H9 (cell line): ENCODE measurements at regions not wholly inside any gene's neighbourhood (a gene's known extent, or its start where the extent isn't known, plus 50 kb on each side); places are given as distances from the start of the nearest gene placed in this dataset.

ENCODE experiments used
- DNase-seq: peaks from one replicate; pipeline ENCODE4 v3.0.0-alpha.2; 2017
- H2AFZ ChIP-seq: one replicate; pipeline ENCODE4 v1.6.1; 2013; ENCODE audit warnings: mild to moderate bottlenecking, low read length, control low read depth, moderate library complexity
- H2AK5ac ChIP-seq: 2 replicates; pipeline ENCODE4 v1.6.1; 2013; ENCODE audit warnings: low read length, control low read depth, mixed read lengths; ENCODE audit not compliant: insufficient read length
- H2BK120ac ChIP-seq: one replicate; pipeline ENCODE4 v1.6.1; 2013; ENCODE audit warnings: low read depth, mild to moderate bottlenecking, low read length, control low read depth, inconsistent platforms; ENCODE audit not compliant: poor library complexity, severe bottlenecking
- H2BK12ac ChIP-seq: 2 replicates; pipeline ENCODE4 v1.6.1; 2013; ENCODE audit warnings: low read length, control low read depth, mixed read lengths, low read depth; ENCODE audit not compliant: insufficient read length
- H2BK15ac ChIP-seq: 2 replicates; pipeline ENCODE4 v1.6.1; 2013; ENCODE audit warnings: low read depth, low read length, control low read depth
- H2BK20ac ChIP-seq: one replicate; pipeline ENCODE4 v1.6.1; 2013; ENCODE audit warnings: low read depth, mild to moderate bottlenecking, low read length, control low read depth, inconsistent platforms; ENCODE audit not compliant: poor library complexity, severe bottlenecking
- H2BK5ac ChIP-seq: 2 replicates; pipeline ENCODE4 v1.6.1; 2013; ENCODE audit warnings: low read length, control low read depth, mixed read lengths; ENCODE audit not compliant: insufficient read length
- H3K14ac ChIP-seq: 2 replicates; pipeline ENCODE4 v1.6.1; 2013; ENCODE audit warnings: low read length, control low read depth; ENCODE audit not compliant: insufficient read depth
- H3K18ac ChIP-seq: 2 replicates; pipeline ENCODE4 v1.6.1; 2013; ENCODE audit warnings: low read depth, mild to moderate bottlenecking, mixed read lengths, low read length, control low read depth; ENCODE audit not compliant: insufficient read length
- H3K23ac ChIP-seq: 2 replicates; pipeline ENCODE4 v1.6.1; 2013; ENCODE audit warnings: low read length, control low read depth, mixed read lengths, low read depth; ENCODE audit not compliant: insufficient read length
- H3K23me2 ChIP-seq: 2 replicates; pipeline ENCODE4 v1.6.1; 2013; ENCODE audit warnings: low read depth, mild to moderate bottlenecking, mixed read lengths, low read length, control low read depth; ENCODE audit not compliant: insufficient read length, poor library complexity, severe bottlenecking
- H3K27ac ChIP-seq: 2 replicates; pipeline ENCODE4 v1.5.1; 2013; ENCODE audit warnings: low read length, control low read depth, mixed read lengths, low read depth; ENCODE audit not compliant: insufficient read length
- H3K27me3 ChIP-seq: 2 replicates; pipeline ENCODE4 v1.6.1; 2013; ENCODE audit warnings: low read length, control low read depth, inconsistent platforms; ENCODE audit not compliant: insufficient read depth
- H3K4ac ChIP-seq: 2 replicates; pipeline ENCODE4 v1.6.1; 2013; ENCODE audit warnings: low read depth, mild to moderate bottlenecking, control low read depth, inconsistent platforms, low read length, moderate library complexity
- H3K4me1 ChIP-seq: 2 replicates; pipeline ENCODE4 v1.6.1; 2013; ENCODE audit warnings: low read length, control low read depth, inconsistent platforms; ENCODE audit not compliant: insufficient read depth
- H3K4me2 ChIP-seq: 2 replicates; pipeline ENCODE4 v1.6.1; 2013; ENCODE audit warnings: low read length, control low read depth, mixed read lengths; ENCODE audit not compliant: insufficient read length, insufficient read depth
- H3K56ac ChIP-seq: 2 replicates; pipeline ENCODE4 v1.6.1; 2013; ENCODE audit warnings: low read depth, mild to moderate bottlenecking, mixed read lengths, low read length, control low read depth; ENCODE audit not compliant: insufficient read length
- H3K79me1 ChIP-seq: 2 replicates; pipeline ENCODE4 v1.6.1; 2013; ENCODE audit warnings: low read depth, mild to moderate bottlenecking, moderate library complexity, low read length, control low read depth, inconsistent platforms; ENCODE audit not compliant: insufficient read depth, poor library complexity, severe bottlenecking
- H3K79me2 ChIP-seq: 2 replicates; pipeline ENCODE4 v1.6.1; 2013; ENCODE audit warnings: low read length, control low read depth, inconsistent platforms; ENCODE audit not compliant: insufficient read depth
- H3K9ac ChIP-seq: 2 replicates; pipeline ENCODE4 v1.6.1; 2013; ENCODE audit warnings: low read length, control low read depth, mixed read lengths; ENCODE audit not compliant: insufficient read length; ENCODE audit errors: extremely low read depth
- H3K9me3 ChIP-seq: one replicate; pipeline ENCODE4 v1.6.1; 2013; ENCODE audit warnings: low read depth, low read length, inconsistent platforms; ENCODE audit not compliant: control insufficient read depth
- H3T11ph ChIP-seq: one replicate; pipeline ENCODE4 v1.6.1; 2013; ENCODE audit warnings: mild to moderate bottlenecking, low read length, control low read depth, inconsistent platforms
- H4K20me1 ChIP-seq: one replicate; pipeline ENCODE4 v1.6.1; 2013; ENCODE audit not compliant: control insufficient read depth, insufficient read length, insufficient read depth
- H4K5ac ChIP-seq: 2 replicates; pipeline ENCODE4 v1.6.1; 2013; ENCODE audit warnings: low read depth, mild to moderate bottlenecking, mixed read lengths, low read length, control low read depth; ENCODE audit not compliant: insufficient read length
- H4K8ac ChIP-seq: replicated peaks from 2 replicates; pipeline ENCODE4 v1.6.1; 2013; ENCODE audit warnings: low read length, control low read depth, mixed read lengths, low read depth; ENCODE audit not compliant: insufficient read length
- H4K91ac ChIP-seq: 2 replicates; pipeline ENCODE4 v1.6.1; 2013; ENCODE audit warnings: low read depth, mild to moderate bottlenecking, moderate library complexity, mixed read lengths, low read length, control low read depth; ENCODE audit not compliant: insufficient read length
- H3K27ac Mint-ChIP-seq, 3 experiments: 2 replicates in 2 of 3; 3 replicates in 1 of 3; pipeline ENCODE4 v1.8.0; 2020 to 2021; ENCODE audit warnings: mixed read lengths in 3 of 3, mild to moderate bottlenecking in 1 of 3, moderate library complexity in 1 of 3
- H3K27me3 Mint-ChIP-seq: 2 replicates; pipeline ENCODE4 v1.8.0; 2021; ENCODE audit warnings: low read depth, mild to moderate bottlenecking, moderate library complexity, mixed read lengths
- H3K36me3 Mint-ChIP-seq, 3 experiments: 2 replicates in 2 of 3; 3 replicates in 1 of 3; pipeline ENCODE4 v1.8.0; 2020 to 2021; ENCODE audit warnings: low read depth in 3 of 3, mixed read lengths in 3 of 3; ENCODE audit not compliant: insufficient read depth in 1 of 3
- H3K4me1 Mint-ChIP-seq, 2 experiments: 2 replicates each; pipeline ENCODE4 v1.8.0; 2020; ENCODE audit warnings: mixed read lengths in 2 of 2
- H3K4me3 Mint-ChIP-seq, 2 experiments: 2 replicates in 1 of 2; 3 replicates in 1 of 2; pipeline ENCODE4 v1.8.0; 2020 to 2021; ENCODE audit warnings: mild to moderate bottlenecking in 2 of 2, mixed read lengths in 2 of 2, moderate library complexity in 1 of 2
- H3K9me3 Mint-ChIP-seq, 2 experiments: 2 replicates in 1 of 2; 3 replicates in 1 of 2; pipeline ENCODE4 v1.8.0; 2020; ENCODE audit warnings: mild to moderate bottlenecking in 2 of 2, mixed read lengths in 2 of 2, moderate library complexity in 1 of 2
- CTCF ChIP-seq: fragments of 200-600 bp; sonication (generic); conservative IDR thresholded peaks from 3 replicates; pipeline ENCODE4 v1.8.0; 2021; ENCODE audit warnings: antibody characterized with exemption, mild to moderate bottlenecking
- WGBS: extraction: QIAGEN DNeasy Blood & Tissue Kit; methylation state at CpG from one replicate; pipeline ENCODE4 v1.1.7; 2013; ENCODE audit warnings: missing lambda C conversion rate, low lambda C conversion rate, mixed read lengths; ENCODE audit not compliant: insufficient read length; ENCODE audit errors: extremely low coverage; 5-methylcytosine and 5-hydroxymethylcytosine counted together

- Histone ChIP-seq H2BK15ac (no peak overlapping the region), H3K23me2 (no peaks in the 10 kb centered on the region), H2BK120ac (no peak overlapping the region), H2AK5ac (no peak overlapping the region), H3K18ac (no peak overlapping the region), H3K56ac (no peak overlapping the region), H3K79me1 (no peaks in the 10 kb centered on the region), H2AFZ (no peak overlapping the region), H3K23ac (no peak overlapping the region), H3K4me2 (no peak overlapping the region), H3K27me3 (no peaks in the 10 kb centered on the region), H3K79me2 (no peaks in the 10 kb centered on the region), H2BK12ac (no peak overlapping the region), H3K27ac (no peak overlapping the region), H3K9me3 (no peaks in the 10 kb centered on the region), H3K4ac (no peak overlapping the region), H4K5ac (no peak overlapping the region), H3T11ph (no peak overlapping the region), H4K8ac (no peak overlapping the region), H4K91ac (no peak overlapping the region), H2BK20ac (no peak overlapping the region), H4K20me1 (peaks cover 4% of the 10 kb centered on the region), H2BK5ac (no peak overlapping the region), H3K9ac (no peak overlapping the region), H3K14ac (no peak overlapping the region), H3K4me1 (no peaks in the 10 kb centered on the region)
- Mint-ChIP-seq H3K36me3 (peaks cover 0 to 6% (median 0%) of the 10 kb centered on the region in 3 experiments; a peak in 3 of 7 replicates), H3K27me3 (peaks cover 26% of the 10 kb centered on the region), H3K4me1 (peaks cover 10% of the 10 kb centered on the region in 2 experiments), H3K9me3 (peaks cover 6 to 8% of the 10 kb centered on the region in 2 experiments), H3K27ac (no peak overlapping the region), H3K4me3 (no peak overlapping the region)
- TF ChIP-seq CTCF = no peak
- no peak for DNase-seq
- no CpG with 5 or more reads among the region's 2 CpGs for WGBS
These were observed 380.2 kb upstream of the MKI67 start for GRCh38 chr10:128506423-128506822.
